UCSD-AML1 (cell line): ENCODE measurements at regions not wholly inside any gene's neighbourhood (a gene's known extent, or its start where the extent isn't known, plus 50 kb on each side); places are given as distances from the start of the nearest gene placed in this dataset.
"Not testable (repeated sequence)": the region's sequence is repeated elsewhere in the genome, so short reads cannot be mapped to it uniquely, and the experiment has no call there.

Experiments used
- DNase-seq: peaks from one replicate; lab custom pipeline; 2025; ENCODE audit not compliant: unreplicated experiment; lab: John Stamatoyannopoulos, UW

DNA sequence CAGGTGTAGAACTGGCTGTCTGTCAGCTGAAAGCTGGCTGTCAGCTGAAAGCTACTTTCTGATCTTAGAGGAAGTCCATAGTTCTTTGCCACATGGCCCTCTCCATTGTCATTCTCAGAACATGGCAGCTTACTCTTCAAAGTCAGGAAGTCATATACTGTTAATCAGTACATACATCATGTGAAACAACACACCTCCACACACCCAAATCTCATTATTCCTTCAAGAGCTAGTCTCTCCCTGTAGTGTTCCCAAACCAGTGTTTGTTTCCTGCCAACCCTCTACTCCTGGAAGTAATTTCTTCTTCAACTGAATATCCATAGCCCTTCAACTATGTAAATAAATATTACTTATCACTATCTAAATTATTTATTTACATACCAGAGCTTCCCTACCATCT lies 58.9 kb downstream of the OR5AK2 start:
- no peak for DNase-seq

- DNase-seq = no peak
Measured at GRCh38 chr11:57049749-57050148, 61.0 kb downstream of the OR5AK2 start.

DNA sequence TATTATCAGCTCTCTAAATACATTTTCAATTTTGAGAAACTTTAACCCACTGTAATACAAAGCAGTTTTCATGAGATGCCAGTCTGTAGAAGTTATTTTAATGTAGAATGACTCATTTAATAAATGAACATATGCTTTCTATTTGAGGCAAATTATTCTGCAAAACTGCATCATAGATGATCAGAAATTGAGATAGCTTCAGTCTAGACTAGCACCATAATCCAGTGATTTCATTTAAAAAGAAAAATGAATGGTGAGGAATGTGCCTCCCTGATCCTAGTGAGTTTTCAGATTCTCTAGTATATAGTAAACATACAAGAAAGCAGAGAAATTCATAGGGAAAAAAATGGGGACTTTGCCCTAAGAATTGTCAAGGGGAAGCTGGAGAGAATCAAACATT lies 66.1 kb downstream of the OR5AK2 start:
- no peak for DNase-seq

GRCh38 chr11:57055744-57056143 lies 67.0 kb downstream of the OR5AK2 start:
- no peak for DNase-seq

- no peak for DNase-seq
Measured at GRCh38 chr11:57056735-57057134, 68.0 kb downstream of the OR5AK2 start.

- DNase-seq = no peak
Measured at GRCh38 chr11:57057561-57057960, 68.8 kb downstream of the OR5AK2 start.

GRCh38 chr11:57062957-57063356 lies 74.2 kb downstream of the OR5AK2 start:
- not testable (repeated sequence) for DNase-seq

DNA sequence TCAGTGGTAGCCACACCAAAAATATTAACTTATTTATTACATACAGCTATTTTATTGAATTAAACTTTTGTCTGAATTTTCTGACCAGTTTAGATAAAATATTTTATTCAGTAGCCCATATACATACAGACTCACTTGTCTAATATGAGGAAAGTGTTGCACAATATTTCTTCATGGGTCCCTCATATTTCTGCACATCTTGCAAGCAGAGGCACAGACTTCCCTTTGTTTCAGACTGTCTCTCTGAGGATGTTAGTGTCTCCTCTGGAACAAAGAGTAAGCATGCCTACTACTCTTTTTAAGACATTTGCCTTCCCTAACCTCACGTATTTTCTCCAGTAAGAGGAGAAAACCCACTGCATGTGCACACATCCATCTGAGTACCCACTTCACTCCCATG lies 81.2 kb downstream of the OR5AK2 start:
- no peak for DNase-seq

- DNase-seq = no peak
Measured at GRCh38 chr11:57071829-57072228, 83.1 kb downstream of the OR5AK2 start.

- no peak for DNase-seq
Measured at GRCh38 chr11:57072640-57073039, 83.9 kb downstream of the OR5AK2 start.

DNA sequence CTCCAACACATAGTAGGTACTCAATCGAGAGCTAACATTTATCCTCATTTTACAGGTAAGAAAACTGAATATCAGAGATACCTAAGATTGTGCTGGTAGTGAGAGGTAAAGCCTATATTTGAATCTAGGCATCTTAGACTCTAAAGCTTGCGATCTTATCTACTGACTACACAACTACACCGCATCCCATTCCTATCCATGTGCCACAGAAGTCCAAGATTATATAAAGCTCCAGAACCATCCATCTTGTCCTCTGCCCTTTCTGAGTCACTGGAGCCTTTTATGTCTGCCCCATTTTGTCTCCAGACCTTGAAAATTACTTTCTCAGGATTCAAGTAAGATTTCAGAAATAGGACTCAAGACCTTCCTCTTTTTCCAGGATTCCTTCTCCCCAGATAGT lies 84.4 kb downstream of the OR5AK2 start:
- DNase-seq = no peak

DNA sequence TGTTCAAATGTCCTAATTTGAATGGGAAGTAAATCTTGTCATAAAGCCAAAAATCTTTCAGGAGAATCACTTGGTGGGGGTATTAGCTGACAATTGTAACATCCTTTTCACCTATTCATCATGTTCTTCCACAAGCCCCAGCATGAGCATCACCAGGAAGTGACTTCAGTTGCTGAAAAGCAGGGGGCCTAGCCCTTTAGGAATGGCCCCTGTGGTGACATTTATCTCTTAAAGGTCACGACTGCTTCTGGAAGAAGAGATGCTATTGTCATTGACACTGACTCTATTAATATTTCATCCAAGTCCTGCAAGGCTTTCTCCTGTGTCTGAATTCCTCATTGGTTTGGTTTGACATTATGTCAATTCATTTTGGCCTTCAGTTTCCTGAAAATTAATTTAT lies 92.6 kb downstream of the OR5AK2 start:
- no peak for DNase-seq

DNA sequence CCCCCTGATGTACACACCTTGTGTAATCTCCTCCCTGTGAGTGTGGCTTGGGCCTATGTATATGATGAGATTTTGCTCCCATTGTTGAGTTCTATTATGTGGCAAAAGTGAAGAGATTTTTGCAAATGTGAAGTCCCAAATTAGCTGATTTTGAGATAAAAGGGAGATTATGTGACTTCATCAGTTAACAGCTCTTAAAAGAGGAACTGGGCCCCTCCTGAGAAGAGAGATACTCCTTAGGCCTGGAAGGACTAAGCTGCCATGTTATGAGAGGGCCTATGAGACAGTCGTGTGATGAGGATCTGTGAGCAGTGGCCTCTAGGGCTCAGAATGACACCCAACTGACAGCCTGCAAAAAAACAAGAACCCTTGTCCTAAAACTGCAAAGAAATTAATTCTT lies 93.4 kb downstream of the OR5AK2 start:
- no peak for DNase-seq

- DNase-seq = no peak
Measured at GRCh38 chr11:57083641-57084385, 95.1 kb downstream of the OR5AK2 start.

DNA sequence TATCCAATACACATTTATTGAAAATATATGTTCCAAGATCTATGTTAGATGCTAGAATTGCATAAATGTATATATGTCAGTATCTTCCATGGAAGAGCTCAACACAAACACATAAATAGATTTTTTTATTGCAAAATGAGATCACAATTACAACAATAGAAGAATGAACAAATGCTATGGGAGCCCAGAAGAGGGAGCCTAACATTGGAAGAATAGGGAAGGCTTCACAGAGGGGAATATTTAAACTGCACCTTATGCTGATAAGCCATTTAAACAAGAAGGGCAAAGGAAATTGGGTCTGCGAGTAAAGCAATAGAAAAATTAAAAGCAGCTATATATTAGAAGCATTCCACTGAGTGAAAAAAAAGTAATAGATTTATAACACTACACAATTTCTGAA lies 96.1 kb upstream of the LRRC55 start:
- no peak for DNase-seq

- no peak for DNase-seq
Measured at GRCh38 chr11:57087991-57088390, 93.8 kb upstream of the LRRC55 start.

DNA sequence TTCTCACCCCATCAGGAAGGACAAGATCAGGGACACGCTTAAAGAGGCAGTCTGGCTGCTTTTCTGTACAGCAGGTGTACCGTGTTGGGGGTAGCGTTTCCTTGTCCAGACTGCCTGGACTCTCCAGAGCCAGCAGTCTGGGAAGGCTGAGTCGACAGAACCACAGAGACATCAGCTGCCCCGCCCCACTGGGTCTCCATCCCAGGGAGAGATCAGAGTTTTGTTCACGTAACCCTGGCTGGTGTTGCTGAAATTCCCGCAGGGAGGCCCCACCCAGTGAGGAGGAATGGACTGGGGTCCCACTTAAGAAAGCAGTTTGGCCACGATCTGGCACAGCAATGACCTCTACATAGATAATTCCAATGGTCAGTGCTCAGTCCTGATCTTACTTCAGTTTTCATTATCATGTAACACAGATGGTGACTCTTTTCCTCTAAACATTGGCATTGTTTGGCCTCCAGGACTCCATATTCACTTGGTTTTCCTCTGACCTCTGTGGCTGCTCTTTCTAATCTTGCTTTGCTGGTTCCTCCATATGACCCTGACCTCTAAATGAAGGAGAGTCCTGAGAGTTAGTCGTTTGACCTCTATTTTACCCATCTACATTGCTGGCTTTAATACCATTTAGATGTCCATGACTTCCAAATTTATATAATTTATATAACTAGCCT lies 89.6 kb upstream of the LRRC55 start:
- DNase-seq = no peak

DNA sequence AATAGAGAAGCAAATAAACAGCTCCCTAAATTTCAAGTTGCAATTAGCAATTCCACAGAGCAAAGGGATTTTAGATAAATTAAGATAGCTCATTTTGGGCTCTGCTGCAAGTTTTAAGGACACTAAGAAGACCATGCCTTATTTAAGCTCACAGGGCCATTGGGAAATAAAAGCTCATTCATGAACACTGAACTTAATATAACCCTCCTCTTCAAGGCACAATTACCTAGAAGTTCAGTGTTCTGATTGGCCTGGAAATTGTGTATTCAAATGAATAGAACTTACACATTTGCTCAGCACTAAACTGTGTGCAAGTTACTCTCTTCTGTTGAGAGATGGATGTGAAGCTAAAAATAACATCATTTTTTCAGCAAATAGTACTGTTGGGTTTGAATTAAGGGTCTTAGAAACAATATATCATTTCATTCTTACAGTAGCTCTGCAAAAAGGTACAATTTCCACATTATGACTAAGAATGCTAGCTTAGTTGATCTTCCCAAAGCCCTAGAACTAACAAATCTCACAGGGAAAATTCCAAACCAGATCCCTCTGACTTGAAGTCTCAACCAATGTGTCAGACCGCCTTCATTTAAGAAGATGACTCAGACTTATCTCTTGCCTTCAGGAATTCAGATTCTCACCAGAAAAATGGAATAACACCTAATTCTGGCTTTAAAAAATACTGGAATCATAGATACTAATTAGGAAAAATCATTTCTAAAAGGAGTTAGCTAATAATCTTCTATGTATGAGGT lies 87.4 kb upstream of the LRRC55 start:
- no peak for DNase-seq

GRCh38 chr11:57095417-57095816 lies 86.3 kb upstream of the LRRC55 start:
- DNase-seq = peak; percentile 4

- no peak for DNase-seq
Measured at GRCh38 chr11:57095896-57096295, 85.9 kb upstream of the LRRC55 start.

DNA sequence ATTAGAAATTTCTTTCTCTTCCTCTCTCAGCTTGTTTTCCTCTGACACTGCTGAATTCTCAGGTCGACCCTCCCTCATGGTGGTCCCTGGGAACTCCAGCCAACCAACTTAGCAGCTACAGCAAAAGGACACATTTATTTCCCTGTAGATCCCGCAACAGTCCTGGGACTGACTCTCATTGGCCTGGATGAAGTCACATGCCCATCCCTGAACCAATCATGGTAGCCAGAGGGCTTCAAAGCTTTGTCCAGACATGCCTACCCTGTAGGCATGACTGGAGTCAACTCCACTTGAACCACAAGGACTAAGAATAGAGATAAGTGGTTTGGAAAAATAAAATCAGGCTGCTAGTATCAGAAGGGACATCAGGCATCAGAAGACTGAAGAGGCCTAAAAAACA lies 84.6 kb upstream of the LRRC55 start:
- no peak for DNase-seq

GRCh38 chr11:57098191-57098590 lies 83.6 kb upstream of the LRRC55 start:
- no peak for DNase-seq
